ENCODE measurements at regions not wholly inside any gene's neighbourhood (a gene's known extent, or its start where the extent isn't known, plus 50 kb on each side); places are given as distances from the start of the nearest gene placed in this dataset.
A peak's percentile ranks its signal among the peaks of the same experiment; 100 is the strongest.

GRCh38 chr12:114774197-114774596 lies 90.2 kb upstream of the TBX3 start:
- no peak overlapping the region for H3K4me3 ChIP-seq
- peak; percentile 16 to 74 for DNase-seq (ENCODE audit: low read depth in 1 of 2, low spot score in 1 of 2)
- peak; percentile 54 to 77; a peak in 4 of 6 replicates for ATAC-seq
- no peak overlapping the region for H3K4me2 ChIP-seq
- no peak for FAIRE-seq
- no peaks in the 10 kb centered on the region for H3K9me3 ChIP-seq
- H3K27ac ChIP-seq: peak overlapping the region in 1 of 2 experiments; percentile 20; a peak in 1 of 6 replicates
- TF ChIP-seq FOSL2 (IDR thresholded peaks at IDR 0.05): no peak
- peak; percentile 17; the same call in 1 of the 2 replicates for TF ChIP-seq FOSL2 (CRISPR knock-in tag; IDR thresholded peaks at IDR 0.05)
- TF ChIP-seq GATA3 (IDR thresholded peaks at IDR 0.05; ENCODE audit: borderline replicate concordance): peak; percentile 33; the same call in 1 of the 2 replicates
- TF ChIP-seq FOSB (CRISPR knock-in tag; IDR thresholded peaks at IDR 0.05): no peak
- no peak for TF ChIP-seq USF2 (IDR thresholded peaks at IDR 0.05)
- CTCF ChIA-PET: interaction anchor here (0.6 kb wide), 1 partner anchor 250 kb away, joined by 3 read pairs; no protein-coding TSS in a partner anchor
- WGBS (ENCODE audit: missing lambda C conversion rate): 75% methylated on average over 11 of the region's 11 CpGs
- POLR2A ChIA-PET: no interaction called here
- H3K4me1 ChIP-seq: peaks cover 10% of the 10 kb centered on the region; the same call in 2 of the 3 replicates

DNA sequence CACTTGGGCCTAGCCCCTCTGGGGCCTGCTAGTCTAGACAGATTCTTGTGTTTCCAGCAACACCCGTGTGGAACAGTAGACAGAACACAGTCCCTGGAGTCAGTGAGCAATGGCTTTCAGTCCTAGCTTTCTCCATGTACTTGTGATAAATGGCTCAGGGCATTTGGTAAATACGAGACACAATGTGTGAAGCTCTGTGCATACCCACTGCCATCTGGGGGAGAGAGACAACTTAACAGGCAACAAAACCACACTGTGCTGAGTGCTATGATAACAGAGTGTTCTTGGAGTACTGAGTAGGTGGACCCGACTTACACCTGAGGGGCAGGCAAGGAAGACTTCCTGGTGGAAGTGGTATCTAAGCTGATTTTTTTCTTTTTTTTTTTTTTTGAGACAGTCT lies 86.3 kb upstream of the TBX3 start:
- WGBS (ENCODE audit: missing lambda C conversion rate): 63% methylated on average over 3 of the region's 3 CpGs
- no peaks in the 10 kb centered on the region for H3K9me3 ChIP-seq
- H3K27ac ChIP-seq: 0 out of 6 replicates have a peak overlapping the region, but pooled peaks of 1 of the 2 experiments have one; percentile 30
- ChIA-PET CTCF (interaction anchor here (1.2 to 1.3 kb wide), 3 partner anchors 10 to 86 kb away, joined by 3 to 5 read pairs (median 3); partner anchors contain the start of gene TBX3), POLR2A (no interaction called here)
- peaks cover 15% of the 10 kb centered on the region for H3K4me1 ChIP-seq
- H3K4me2 ChIP-seq: no peak overlapping the region
- H3K4me3 ChIP-seq: no peak overlapping the region
- peak in 1 of 2 experiments; percentile 36 for DNase-seq (ENCODE audit: low read depth in 1 of 2, low spot score in 1 of 2)
- no peak for TF ChIP-seq HEYL (CRISPR knock-in tag; IDR thresholded peaks at IDR 0.05)
- peak; percentile 49 for TF ChIP-seq ZFP36 (IDR thresholded peaks at IDR 0.05; ENCODE audit: borderline replicate concordance, partially characterized antibody)
- no peak for FAIRE-seq
- ATAC-seq: peak; percentile 45 to 48; a peak in 3 of 6 replicates

GRCh38 chr12:114769634-114770033 lies 85.7 kb upstream of the TBX3 start:
- FAIRE-seq (no peak), DNase-seq (ENCODE audit: low read depth in 1 of 2, low spot score in 1 of 2) (no peak), ATAC-seq (no peak)
- Histone ChIP-seq H3K4me2 (no peak overlapping the region), H3K9me3 (no peaks in the 10 kb centered on the region), H3K27ac (peak overlapping the region in 1 of 2 experiments; percentile 32; a peak in 1 of 6 replicates), H3K4me3 (no peak overlapping the region), H3K4me1 (peaks cover 14% of the 10 kb centered on the region)
- CTCF ChIA-PET: interaction anchor here (1.2 to 1.3 kb wide), 3 partner anchors 10 to 86 kb away, joined by 3 to 5 read pairs (median 3); partner anchors contain the start of gene TBX3
- POLR2A ChIA-PET: no interaction called here
- WGBS (ENCODE audit: missing lambda C conversion rate): 91% methylated on average over 4 of the region's 4 CpGs
- TF ChIP-seq NFE2L2 (conservative IDR thresholded peaks at IDR 0.05; ENCODE audit: low read length) (no peak), ZNF302 (CRISPR knock-in tag; IDR thresholded peaks at IDR 0.05) (no peak), HOXB5 (CRISPR knock-in tag; IDR thresholded peaks at IDR 0.05) (no peak), TFCP2L1 (CRISPR knock-in tag; IDR thresholded peaks at IDR 0.05) (no peak), RCOR1 (IDR thresholded peaks at IDR 0.05; ENCODE audit: low read depth, low read length) (no peak), E2F6 (IDR thresholded peaks at IDR 0.05; ENCODE audit: borderline replicate concordance, low read depth) (no peak), NPAS2 (CRISPR knock-in tag; IDR thresholded peaks at IDR 0.05; ENCODE audit: borderline replicate concordance) (no peak), ATOH8 (CRISPR knock-in tag; IDR thresholded peaks at IDR 0.05; ENCODE audit: low read depth) (no peak)
- TF ChIP-seq, protein P1, sequence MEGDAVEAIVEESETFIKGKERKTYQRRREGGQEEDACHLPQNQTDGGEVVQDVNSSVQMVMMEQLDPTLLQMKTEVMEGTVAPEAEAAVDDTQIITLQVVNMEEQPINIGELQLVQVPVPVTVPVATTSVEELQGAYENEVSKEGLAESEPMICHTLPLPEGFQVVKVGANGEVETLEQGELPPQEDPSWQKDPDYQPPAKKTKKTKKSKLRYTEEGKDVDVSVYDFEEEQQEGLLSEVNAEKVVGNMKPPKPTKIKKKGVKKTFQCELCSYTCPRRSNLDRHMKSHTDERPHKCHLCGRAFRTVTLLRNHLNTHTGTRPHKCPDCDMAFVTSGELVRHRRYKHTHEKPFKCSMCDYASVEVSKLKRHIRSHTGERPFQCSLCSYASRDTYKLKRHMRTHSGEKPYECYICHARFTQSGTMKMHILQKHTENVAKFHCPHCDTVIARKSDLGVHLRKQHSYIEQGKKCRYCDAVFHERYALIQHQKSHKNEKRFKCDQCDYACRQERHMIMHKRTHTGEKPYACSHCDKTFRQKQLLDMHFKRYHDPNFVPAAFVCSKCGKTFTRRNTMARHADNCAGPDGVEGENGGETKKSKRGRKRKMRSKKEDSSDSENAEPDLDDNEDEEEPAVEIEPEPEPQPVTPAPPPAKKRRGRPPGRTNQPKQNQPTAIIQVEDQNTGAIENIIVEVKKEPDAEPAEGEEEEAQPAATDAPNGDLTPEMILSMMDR (IDR thresholded peaks at IDR 0.05): no peak

Data from A549 (cell line).